Fibroblast of lung (primary cell): ENCODE measurements at regions not wholly inside any gene's neighbourhood (a gene's known extent, or its start where the extent isn't known, plus 50 kb on each side); places are given as distances from the start of the nearest gene placed in this dataset.

Experiments
- CTCF ChIP-seq, 2 donors: IDR thresholded peaks in 1 of 2; conservative IDR thresholded peaks in 1 of 2; 1 replicate in 1 of 2; 2 replicates in 1 of 2; pipeline ENCODE4 v1.5.1; 2011 to 2012; ENCODE audit warnings: low read length in 2 of 2, control low read depth in 1 of 2, inconsistent platforms in 1 of 2, low read depth in 1 of 2, mild to moderate bottlenecking in 1 of 2
- EZH2 ChIP-seq: IDR thresholded peaks from 2 replicates; pipeline ENCODE4 v1.5.1; 2012; ENCODE audit warnings: low read length, control low read depth, mild to moderate bottlenecking; ENCODE audit errors: missing control alignments

- TF ChIP-seq CTCF (conservative IDR thresholded peaks at IDR 0.05 in 1 of 2, IDR thresholded peaks at IDR 0.05 in 1 of 2; ENCODE audit: low read depth in 1 of 2, low read length in 2 of 2) = no peak
- TF ChIP-seq EZH2 = no peak
Observed at GRCh38 chr9:90097237-90097636, 492.4 kb downstream of the GADD45G start.
